ENCODE measurements at regions not wholly inside any gene's neighbourhood (a gene's known extent, or its start where the extent isn't known, plus 50 kb on each side); places are given as distances from the start of the nearest gene placed in this dataset.

GRCh38 chr4:152097371-152097770 is 336.6 kb upstream of the GATB start:
- no peak overlapping the region for H3K4me2 ChIP-seq (ENCODE audit: low read length)
- no peak overlapping the region for H3K9ac ChIP-seq (ENCODE audit: low read length)
- no peaks in the 10 kb centered on the region for H3K9me3 ChIP-seq (ENCODE audit: control insufficient read depth in 1 of 2, insufficient read depth in 1 of 2, low read depth in 1 of 2, low read length in 2 of 2)
- POLR2A ChIA-PET: interaction anchor here (0.5 kb wide), 1 partner anchor 1214 kb away, joined by 3 read pairs; no protein-coding TSS in a partner anchor
- H2AFZ ChIP-seq (ENCODE audit: low read depth, low read length, poor library complexity, severe bottlenecking): no peak overlapping the region
- DNase-seq (ENCODE audit: low read depth, low spot score): no peak
- intact Hi-C loops (cut with micrococcal nuclease): no loop called here
- CTCF ChIA-PET: no interaction called here
- no peaks in the 10 kb centered on the region for H3K79me2 ChIP-seq (ENCODE audit: insufficient read depth, low read length)
- H3K36me3 ChIP-seq (ENCODE audit: control insufficient read depth in 1 of 2, insufficient read depth in 2 of 2, low read length in 2 of 2): no peaks in the 10 kb centered on the region
- RAD21 ChIA-PET (ENCODE audit: low non-redundant PET in 1 of 2, low total read pairs in 2 of 2, uncharacterized antibody in 2 of 2, unreplicated experiment in 2 of 2): no interaction called here
- no peaks in the 10 kb centered on the region for H3K9me2 ChIP-seq (ENCODE audit: insufficient read depth)
- H3K27me3 ChIP-seq (ENCODE audit: insufficient read depth, low read length): no peaks in the 10 kb centered on the region
- no peaks in the 10 kb centered on the region for H4K20me1 ChIP-seq (ENCODE audit: insufficient read depth)
- TF ChIP-seq SIN3A (IDR thresholded peaks at IDR 0.05; ENCODE audit: low read depth) (no peak), MAX (IDR thresholded peaks at IDR 0.05) (no peak), ATF3 (IDR thresholded peaks at IDR 0.05) (no peak)
- no peak overlapping the region for H3K4me3 ChIP-seq (replicated peaks in 1 of 2; ENCODE audit: low read depth in 1 of 2, low read length in 2 of 2)
- ATAC-seq: no peak
- no TSS peak for BruUV-seq (replicated peaks)
- peaks cover 14 to 31% of the 10 kb centered on the region in 2 experiments; a peak in 3 of 4 replicates for H3K4me1 ChIP-seq (ENCODE audit: control insufficient read depth in 1 of 2, insufficient read depth in 2 of 2, low read length in 2 of 2)
- no peak overlapping the region for H3K27ac ChIP-seq (ENCODE audit: low read depth, low read length)

GRCh38 chr4:152095701-152096070 is 334.9 kb upstream of the GATB start:
- CTCF ChIA-PET: no interaction called here
- Histone ChIP-seq H3K9me3 (ENCODE audit: control insufficient read depth in 1 of 2, insufficient read depth in 1 of 2, low read depth in 1 of 2, low read length in 2 of 2) (no peaks in the 10 kb centered on the region), H3K4me1 (ENCODE audit: control insufficient read depth in 1 of 2, insufficient read depth in 2 of 2, low read length in 2 of 2) (peaks cover 5 to 14% of the 10 kb centered on the region in 2 experiments; a peak in 3 of 4 replicates), H3K9me2 (ENCODE audit: insufficient read depth) (no peaks in the 10 kb centered on the region), H3K79me2 (ENCODE audit: insufficient read depth, low read length) (no peaks in the 10 kb centered on the region), H2AFZ (ENCODE audit: low read depth, low read length, poor library complexity, severe bottlenecking) (no peak overlapping the region), H3K27ac (ENCODE audit: low read depth, low read length) (no peak overlapping the region), H3K4me3 (replicated peaks in 1 of 2; ENCODE audit: low read depth in 1 of 2, low read length in 2 of 2) (no peak overlapping the region), H3K36me3 (ENCODE audit: control insufficient read depth in 1 of 2, insufficient read depth in 2 of 2, low read length in 2 of 2) (no peaks in the 10 kb centered on the region), H3K27me3 (ENCODE audit: insufficient read depth, low read length) (no peaks in the 10 kb centered on the region), H4K20me1 (ENCODE audit: insufficient read depth) (no peaks in the 10 kb centered on the region), H3K9ac (ENCODE audit: low read length) (no peak overlapping the region), H3K4me2 (ENCODE audit: low read length) (no peak overlapping the region)
- DNase-seq (ENCODE audit: low read depth, low spot score) (no peak), ATAC-seq (no peak)
- POLR2A ChIA-PET: no interaction called here
- no TSS peak for BruUV-seq (replicated peaks)
- intact Hi-C loops (cut with micrococcal nuclease): no loop called here
- TF ChIP-seq EGR1 (IDR thresholded peaks at IDR 0.05; ENCODE audit: low read depth) (no peak), SP1 (IDR thresholded peaks at IDR 0.05; ENCODE audit: low read depth) (no peak), EZH2phosphoT487 (IDR thresholded peaks at IDR 0.05; ENCODE audit: borderline replicate concordance) (no peak), JUND (IDR thresholded peaks at IDR 0.05) (no peak), ZFX (IDR thresholded peaks at IDR 0.05) (no peak), REST (IDR thresholded peaks at IDR 0.05; ENCODE audit: low read depth) (no peak), SIN3A (IDR thresholded peaks at IDR 0.05; ENCODE audit: low read depth) (no peak), MAX (IDR thresholded peaks at IDR 0.05) (no peak), EZH2 (IDR thresholded peaks at IDR 0.05) (no peak), CTCF (IDR thresholded peaks at IDR 0.05 in 2 of 3, conservative IDR thresholded peaks at IDR 0.05 in 1 of 3; ENCODE audit: borderline replicate concordance in 1 of 3, insufficient read depth in 1 of 3, low read depth in 2 of 3, low read length in 2 of 3) (no peak), RAD21 (IDR thresholded peaks at IDR 0.05; ENCODE audit: low read depth) (no peak)
- RAD21 ChIA-PET (ENCODE audit: low non-redundant PET in 1 of 2, low total read pairs in 2 of 2, uncharacterized antibody in 2 of 2, unreplicated experiment in 2 of 2): no interaction called here
